WTC11 (cell line): ENCODE measurements at regions not wholly inside any gene's neighbourhood (a gene's known extent, or its start where the extent isn't known, plus 50 kb on each side); places are given as distances from the start of the nearest gene placed in this dataset.

ENCODE experiments used
- ATAC-seq: fragments of 200-7000 bp; cut with Tn5 transposase; 2 replicates; pipeline ENCODE4 v1.10.0; 2021; ENCODE audit warnings: mild to moderate bottlenecking, moderate library complexity
- CTCF ChIA-PET: fragments of 300-600 bp; sonication (Branson Sonifier 250); formaldehyde crosslinking; loops from one replicate; lab custom pipeline; 2021; ENCODE audit warnings: antibody characterized with exemption; lab: Charles Lee
- POLR2A ChIA-PET: fragments of 350-600 bp; sonication (Branson Sonifier 250); formaldehyde crosslinking; loops from one replicate; lab custom pipeline; 2021; ENCODE audit warnings: antibody characterized with exemption; lab: Charles Lee
- DNase-seq: peaks from one replicate; pipeline ENCODE4 v3.0.0; 2021; ENCODE audit warnings: low spot score
- H3K27ac Mint-ChIP-seq: 2 replicates; pipeline ENCODE4 v1.8.0; 2021; ENCODE audit warnings: mixed read lengths
- H3K27me3 Mint-ChIP-seq: 2 replicates; pipeline ENCODE4 v1.8.0; 2021; ENCODE audit warnings: low read depth, mild to moderate bottlenecking, moderate library complexity, mixed read lengths
- H3K36me3 Mint-ChIP-seq: 2 replicates; pipeline ENCODE4 v1.8.0; 2021; ENCODE audit warnings: mixed read lengths
- H3K4me1 Mint-ChIP-seq: 2 replicates; pipeline ENCODE4 v1.8.0; 2022; ENCODE audit warnings: mixed read lengths
- H3K4me3 Mint-ChIP-seq: 2 replicates; pipeline ENCODE4 v1.8.0; 2021; ENCODE audit warnings: mild to moderate bottlenecking, moderate library complexity, mixed read lengths
- H3K9me3 Mint-ChIP-seq: 2 replicates; pipeline ENCODE4 v1.8.0; 2021; ENCODE audit warnings: mixed read lengths
- ARID4B ChIP-seq: sonication (generic); formaldehyde crosslinking; IDR thresholded peaks from 2 replicates; pipeline ENCODE4 v1.8.0; 2023; ENCODE audit warnings: missing genetic modification reagents, mild to moderate bottlenecking, borderline replicate concordance
- CBFB ChIP-seq: sonication (generic); formaldehyde crosslinking; IDR thresholded peaks from 2 replicates; pipeline ENCODE4 v1.8.1; 2022; ENCODE audit warnings: mild to moderate bottlenecking, low read depth, missing genetic modification reagents
- CREM ChIP-seq: sonication (generic); formaldehyde crosslinking; IDR thresholded peaks from 2 replicates; pipeline ENCODE4 v1.8.1; 2022; ENCODE audit warnings: mild to moderate bottlenecking, missing genetic modification reagents, moderate library complexity
- ESRRA ChIP-seq: sonication (generic); formaldehyde crosslinking; IDR thresholded peaks from 2 replicates; pipeline ENCODE4 v1.8.1; 2022; ENCODE audit warnings: mild to moderate bottlenecking, missing genetic modification reagents, borderline replicate concordance
- FOXJ3 ChIP-seq: sonication (generic); formaldehyde crosslinking; IDR thresholded peaks from 2 replicates; pipeline ENCODE4 v1.9.0; 2021; ENCODE audit warnings: missing genetic modification reagents, mild to moderate bottlenecking, borderline replicate concordance
- MXD4 ChIP-seq: fragments of 250-450 bp; sonication (Bioruptor Pico); IDR thresholded peaks from 2 replicates; pipeline ENCODE4 v1.8.0; 2021; ENCODE audit warnings: mild to moderate bottlenecking, moderate library complexity, borderline replicate concordance
- NFE2L1 ChIP-seq: sonication (generic); formaldehyde crosslinking; IDR thresholded peaks from 2 replicates; pipeline ENCODE4 v1.8.1; 2023; ENCODE audit warnings: missing genetic modification reagents
- NR3C1 ChIP-seq: sonication (generic); formaldehyde crosslinking; conservative IDR thresholded peaks from 2 replicates; pipeline ENCODE4 v1.8.1; 2023; ENCODE audit warnings: low read depth, mild to moderate bottlenecking, missing genetic modification reagents
- PREB ChIP-seq: sonication (generic); formaldehyde crosslinking; IDR thresholded peaks from 2 replicates; pipeline ENCODE4 v1.8.1; 2022; ENCODE audit warnings: mild to moderate bottlenecking, missing genetic modification reagents, moderate library complexity, borderline replicate concordance
- PRRX2 ChIP-seq: fragments of 250-450 bp; sonication (Bioruptor Pico); IDR thresholded peaks from 2 replicates; pipeline ENCODE4 v1.8.0; 2021; ENCODE audit warnings: mild to moderate bottlenecking
- RELA ChIP-seq: sonication (generic); formaldehyde crosslinking; IDR thresholded peaks from 2 replicates; pipeline ENCODE4 v1.8.1; 2022; ENCODE audit warnings: missing genetic modification reagents, mild to moderate bottlenecking, borderline replicate concordance
- SMAD4 ChIP-seq: sonication (generic); formaldehyde crosslinking; IDR thresholded peaks from 2 replicates; pipeline ENCODE4 v1.8.0; 2022; ENCODE audit warnings: mild to moderate bottlenecking, missing genetic modification reagents
- TCF7 ChIP-seq: sonication (generic); formaldehyde crosslinking; IDR thresholded peaks from 2 replicates; pipeline ENCODE4 v1.8.0; 2022; ENCODE audit warnings: mild to moderate bottlenecking, low read depth, missing genetic modification reagents, moderate library complexity
- TF ChIP-seq, protein P1 (sequence below): sonication (generic); formaldehyde crosslinking; IDR thresholded peaks from 2 replicates; pipeline ENCODE4 v1.8.1; 2023; ENCODE audit warnings: mild to moderate bottlenecking, missing genetic modification reagents
- TF ChIP-seq, protein P2 (sequence below): sonication (generic); formaldehyde crosslinking; IDR thresholded peaks from 2 replicates; pipeline ENCODE4 v1.8.1; 2022; ENCODE audit warnings: low read depth, mild to moderate bottlenecking, moderate library complexity, missing genetic modification reagents, borderline replicate concordance
- TF ChIP-seq, protein P3 (sequence below): sonication (generic); formaldehyde crosslinking; conservative IDR thresholded peaks from 2 replicates; pipeline ENCODE4 v1.8.1; 2023; ENCODE audit warnings: mild to moderate bottlenecking, low read depth, missing genetic modification reagents, moderate library complexity

DNA sequence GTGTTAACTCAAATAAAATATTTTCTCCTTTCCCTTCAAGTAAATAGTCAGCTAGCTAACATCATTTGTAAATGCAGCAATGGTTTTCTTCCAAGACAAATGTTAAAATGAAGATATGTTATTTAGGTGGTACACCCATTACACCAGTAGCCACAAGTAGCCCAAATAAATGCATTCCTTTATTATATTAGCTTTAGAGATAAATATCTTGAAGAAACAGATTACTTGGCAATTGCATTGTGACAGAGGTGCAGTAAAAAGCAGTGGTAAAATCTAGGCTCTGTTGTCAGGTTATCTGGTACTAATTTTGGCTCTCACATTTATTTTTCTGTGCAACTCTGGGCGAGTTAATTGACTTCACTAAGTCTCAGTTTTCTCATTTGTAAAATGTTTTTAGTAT is 193.0 kb downstream of the NAA11 start:
- no peaks in the 10 kb centered on the region for H3K27me3 Mint-ChIP-seq
- POLR2A ChIA-PET: no interaction called here
- peaks cover 10% of the 10 kb centered on the region for H3K9me3 Mint-ChIP-seq

More for the DNA sequence above, 193.0 kb downstream of the NAA11 start:
- no peak overlapping the region for H3K4me3 Mint-ChIP-seq
- CTCF ChIA-PET: no interaction called here
- TF ChIP-seq, protein P1, sequence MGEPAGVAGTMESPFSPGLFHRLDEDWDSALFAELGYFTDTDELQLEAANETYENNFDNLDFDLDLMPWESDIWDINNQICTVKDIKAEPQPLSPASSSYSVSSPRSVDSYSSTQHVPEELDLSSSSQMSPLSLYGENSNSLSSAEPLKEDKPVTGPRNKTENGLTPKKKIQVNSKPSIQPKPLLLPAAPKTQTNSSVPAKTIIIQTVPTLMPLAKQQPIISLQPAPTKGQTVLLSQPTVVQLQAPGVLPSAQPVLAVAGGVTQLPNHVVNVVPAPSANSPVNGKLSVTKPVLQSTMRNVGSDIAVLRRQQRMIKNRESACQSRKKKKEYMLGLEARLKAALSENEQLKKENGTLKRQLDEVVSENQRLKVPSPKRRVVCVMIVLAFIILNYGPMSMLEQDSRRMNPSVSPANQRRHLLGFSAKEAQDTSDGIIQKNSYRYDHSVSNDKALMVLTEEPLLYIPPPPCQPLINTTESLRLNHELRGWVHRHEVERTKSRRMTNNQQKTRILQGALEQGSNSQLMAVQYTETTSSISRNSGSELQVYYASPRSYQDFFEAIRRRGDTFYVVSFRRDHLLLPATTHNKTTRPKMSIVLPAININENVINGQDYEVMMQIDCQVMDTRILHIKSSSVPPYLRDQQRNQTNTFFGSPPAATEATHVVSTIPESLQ (CRISPR knock-in tag): no peak
- TF ChIP-seq, protein P2, sequence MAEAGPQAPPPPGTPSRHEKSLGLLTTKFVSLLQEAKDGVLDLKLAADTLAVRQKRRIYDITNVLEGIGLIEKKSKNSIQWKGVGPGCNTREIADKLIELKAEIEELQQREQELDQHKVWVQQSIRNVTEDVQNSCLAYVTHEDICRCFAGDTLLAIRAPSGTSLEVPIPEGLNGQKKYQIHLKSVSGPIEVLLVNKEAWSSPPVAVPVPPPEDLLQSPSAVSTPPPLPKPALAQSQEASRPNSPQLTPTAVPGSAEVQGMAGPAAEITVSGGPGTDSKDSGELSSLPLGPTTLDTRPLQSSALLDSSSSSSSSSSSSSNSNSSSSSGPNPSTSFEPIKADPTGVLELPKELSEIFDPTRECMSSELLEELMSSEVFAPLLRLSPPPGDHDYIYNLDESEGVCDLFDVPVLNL (CRISPR knock-in tag): no peak
- TF ChIP-seq PREB (no peak), ARID4B (CRISPR knock-in tag) (no peak), MXD4 (CRISPR knock-in tag) (no peak), PRRX2 (CRISPR knock-in tag) (no peak), SMAD4 (no peak), TCF7 (CRISPR knock-in tag) (no peak), RELA (CRISPR knock-in tag) (no peak), NR3C1 (no peak), NFE2L1 (CRISPR knock-in tag) (no peak), CREM (CRISPR knock-in tag) (no peak), ESRRA (no peak), FOXJ3 (CRISPR knock-in tag) (no peak), CBFB (CRISPR knock-in tag) (no peak)
- TF ChIP-seq, protein P3, sequence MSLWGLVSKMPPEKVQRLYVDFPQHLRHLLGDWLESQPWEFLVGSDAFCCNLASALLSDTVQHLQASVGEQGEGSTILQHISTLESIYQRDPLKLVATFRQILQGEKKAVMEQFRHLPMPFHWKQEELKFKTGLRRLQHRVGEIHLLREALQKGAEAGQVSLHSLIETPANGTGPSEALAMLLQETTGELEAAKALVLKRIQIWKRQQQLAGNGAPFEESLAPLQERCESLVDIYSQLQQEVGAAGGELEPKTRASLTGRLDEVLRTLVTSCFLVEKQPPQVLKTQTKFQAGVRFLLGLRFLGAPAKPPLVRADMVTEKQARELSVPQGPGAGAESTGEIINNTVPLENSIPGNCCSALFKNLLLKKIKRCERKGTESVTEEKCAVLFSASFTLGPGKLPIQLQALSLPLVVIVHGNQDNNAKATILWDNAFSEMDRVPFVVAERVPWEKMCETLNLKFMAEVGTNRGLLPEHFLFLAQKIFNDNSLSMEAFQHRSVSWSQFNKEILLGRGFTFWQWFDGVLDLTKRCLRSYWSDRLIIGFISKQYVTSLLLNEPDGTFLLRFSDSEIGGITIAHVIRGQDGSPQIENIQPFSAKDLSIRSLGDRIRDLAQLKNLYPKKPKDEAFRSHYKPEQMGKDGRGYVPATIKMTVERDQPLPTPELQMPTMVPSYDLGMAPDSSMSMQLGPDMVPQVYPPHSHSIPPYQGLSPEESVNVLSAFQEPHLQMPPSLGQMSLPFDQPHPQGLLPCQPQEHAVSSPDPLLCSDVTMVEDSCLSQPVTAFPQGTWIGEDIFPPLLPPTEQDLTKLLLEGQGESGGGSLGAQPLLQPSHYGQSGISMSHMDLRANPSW: no peak
- H3K4me1 Mint-ChIP-seq: no peaks in the 10 kb centered on the region
- no peak overlapping the region for H3K27ac Mint-ChIP-seq
- ATAC-seq: no peak
- DNase-seq: no peak
- no peaks in the 10 kb centered on the region for H3K36me3 Mint-ChIP-seq
